WTC11 (cell line): ENCODE measurements at regions not wholly inside any gene's neighbourhood (a gene's known extent, or its start where the extent isn't known, plus 50 kb on each side); places are given as distances from the start of the nearest gene placed in this dataset.

Source experiments
- ATAC-seq: fragments of 200-7000 bp; cut with Tn5 transposase; 2 replicates; pipeline ENCODE4 v1.10.0; 2021; ENCODE audit warnings: mild to moderate bottlenecking, moderate library complexity
- CTCF ChIA-PET: fragments of 300-600 bp; sonication (Branson Sonifier 250); formaldehyde crosslinking; loops from one replicate; lab custom pipeline; 2021; ENCODE audit warnings: antibody characterized with exemption; lab: Charles Lee
- POLR2A ChIA-PET: fragments of 350-600 bp; sonication (Branson Sonifier 250); formaldehyde crosslinking; loops from one replicate; lab custom pipeline; 2021; ENCODE audit warnings: antibody characterized with exemption; lab: Charles Lee
- DNase-seq: peaks from one replicate; pipeline ENCODE4 v3.0.0; 2021; ENCODE audit warnings: low spot score
- H3K27ac Mint-ChIP-seq: 2 replicates; pipeline ENCODE4 v1.8.0; 2021; ENCODE audit warnings: mixed read lengths
- H3K27me3 Mint-ChIP-seq: 2 replicates; pipeline ENCODE4 v1.8.0; 2021; ENCODE audit warnings: low read depth, mild to moderate bottlenecking, moderate library complexity, mixed read lengths
- H3K36me3 Mint-ChIP-seq: 2 replicates; pipeline ENCODE4 v1.8.0; 2021; ENCODE audit warnings: mixed read lengths
- H3K4me1 Mint-ChIP-seq: 2 replicates; pipeline ENCODE4 v1.8.0; 2022; ENCODE audit warnings: mixed read lengths
- H3K4me3 Mint-ChIP-seq: 2 replicates; pipeline ENCODE4 v1.8.0; 2021; ENCODE audit warnings: mild to moderate bottlenecking, moderate library complexity, mixed read lengths
- H3K9me3 Mint-ChIP-seq: 2 replicates; pipeline ENCODE4 v1.8.0; 2021; ENCODE audit warnings: mixed read lengths
- CREB1 ChIP-seq: sonication (generic); formaldehyde crosslinking; IDR thresholded peaks from 2 replicates; pipeline ENCODE4 v1.8.0; 2023; ENCODE audit warnings: mild to moderate bottlenecking, missing genetic modification reagents
- CREM ChIP-seq: sonication (generic); formaldehyde crosslinking; IDR thresholded peaks from 2 replicates; pipeline ENCODE4 v1.8.1; 2022; ENCODE audit warnings: mild to moderate bottlenecking, missing genetic modification reagents, moderate library complexity
- CTCF ChIP-seq: fragments of 200-600 bp; IDR thresholded peaks from 2 replicates; pipeline ENCODE4 v1.8.0; 2022; ENCODE audit warnings: antibody characterized with exemption
- E2F1 ChIP-seq: sonication (generic); formaldehyde crosslinking; IDR thresholded peaks from 2 replicates; pipeline ENCODE4 v1.8.0; 2022; ENCODE audit warnings: mild to moderate bottlenecking, missing genetic modification reagents
- EMX1 ChIP-seq: fragments of 250-450 bp; sonication (Bioruptor Pico); IDR thresholded peaks from 2 replicates; pipeline ENCODE4 v1.8.0; 2021; ENCODE audit warnings: mild to moderate bottlenecking
- HMGA2 ChIP-seq: fragments of 250-450 bp; sonication (Bioruptor Pico); IDR thresholded peaks from 2 replicates; pipeline ENCODE4 v1.4.0; 2021; ENCODE audit warnings: mild to moderate bottlenecking, moderate library complexity
- MAX ChIP-seq: sonication (generic); formaldehyde crosslinking; IDR thresholded peaks from 2 replicates; pipeline ENCODE4 v1.8.0; 2022; ENCODE audit warnings: mild to moderate bottlenecking, missing genetic modification reagents
- MLX ChIP-seq: sonication (generic); formaldehyde crosslinking; IDR thresholded peaks from 2 replicates; pipeline ENCODE4 v1.8.1; 2023; ENCODE audit warnings: mild to moderate bottlenecking, missing genetic modification reagents, moderate library complexity
- SMAD4 ChIP-seq: sonication (generic); formaldehyde crosslinking; IDR thresholded peaks from 2 replicates; pipeline ENCODE4 v1.8.0; 2022; ENCODE audit warnings: mild to moderate bottlenecking, missing genetic modification reagents
- ZNF138 ChIP-seq: sonication (generic); formaldehyde crosslinking; conservative IDR thresholded peaks from 2 replicates; pipeline ENCODE4 v1.8.1; 2022; ENCODE audit warnings: mild to moderate bottlenecking, moderate library complexity, missing genetic modification reagents
- ZNF232 ChIP-seq: sonication (generic); formaldehyde crosslinking; IDR thresholded peaks from 2 replicates; pipeline ENCODE4 v1.8.0; 2022; ENCODE audit warnings: mild to moderate bottlenecking, missing genetic modification reagents
- ZNF317 ChIP-seq: sonication (generic); formaldehyde crosslinking; IDR thresholded peaks from 2 replicates; pipeline ENCODE4 v1.8.1; 2023; ENCODE audit warnings: low read depth, mild to moderate bottlenecking, moderate library complexity, missing genetic modification reagents, borderline replicate concordance
- ZNF416 ChIP-seq: fragments of 250-450 bp; sonication (Bioruptor Pico); IDR thresholded peaks from 2 replicates; pipeline ENCODE4 v1.9.0; 2021; ENCODE audit warnings: mild to moderate bottlenecking, inconsistent platforms
- ZNF425 ChIP-seq: fragments of 250-450 bp; sonication (Bioruptor Pico); conservative IDR thresholded peaks from 2 replicates; pipeline ENCODE4 v1.9.0; 2021; ENCODE audit warnings: mild to moderate bottlenecking
- TF ChIP-seq, protein P1 (sequence below): fragments of 250-450 bp; sonication (Bioruptor Pico); IDR thresholded peaks from 2 replicates; pipeline ENCODE4 v1.9.0; 2021; ENCODE audit warnings: mild to moderate bottlenecking
- TF ChIP-seq, protein P2 (sequence below): sonication (generic); formaldehyde crosslinking; IDR thresholded peaks from 2 replicates; pipeline ENCODE4 v1.8.1; 2023; ENCODE audit warnings: mild to moderate bottlenecking, missing genetic modification reagents

DNA sequence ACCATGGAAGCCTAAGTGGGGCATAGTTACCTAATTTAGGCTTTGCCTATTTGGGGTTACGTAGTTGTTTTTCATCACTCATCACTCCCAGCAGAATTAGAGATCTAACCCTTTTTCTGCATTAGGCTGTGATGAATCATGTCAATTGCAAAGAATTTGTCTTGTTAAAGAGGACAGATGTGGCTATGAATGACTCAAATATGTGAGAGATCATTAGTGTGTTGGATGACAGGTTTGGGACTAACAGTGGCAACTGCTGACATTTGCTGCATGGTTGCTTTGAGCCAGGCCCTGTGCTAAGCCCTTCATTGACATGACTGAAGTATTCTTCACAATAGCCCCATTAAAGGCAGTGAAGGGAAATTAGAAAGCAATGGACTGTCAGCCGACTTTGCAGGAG lies 83.4 kb upstream of the BMPER start:
- Mint-ChIP-seq H3K9me3 (peaks cover 6% of the 10 kb centered on the region), H3K4me3 (no peak overlapping the region), H3K36me3 (peaks cover 5% of the 10 kb centered on the region; the same call in 1 of the 2 replicates), H3K27me3 (no peaks in the 10 kb centered on the region; the same call in 1 of the 2 replicates), H3K27ac (no peak overlapping the region), H3K4me1 (no peaks in the 10 kb centered on the region)
- TF ChIP-seq E2F1 (CRISPR knock-in tag), result no peak
- TF ChIP-seq CREB1 (CRISPR knock-in tag), result no peak
- TF ChIP-seq ZNF317 (CRISPR knock-in tag), result peak; percentile 83
- ATAC-seq (no peak), DNase-seq (no peak)
- ChIA-PET CTCF (no interaction called here), POLR2A (no interaction called here)

- no peak overlapping the region for H3K27ac Mint-ChIP-seq
- H3K9me3 Mint-ChIP-seq, result peaks cover 6% of the 10 kb centered on the region
- H3K4me3 Mint-ChIP-seq, result no peak overlapping the region
- no peak for DNase-seq
- ChIA-PET CTCF (interaction anchor here (1.7 kb wide), 1 partner anchor 109 kb away, joined by 8 read pairs; no protein-coding TSS in a partner anchor), POLR2A (no interaction called here)
- ATAC-seq, result no peak
- no peaks in the 10 kb centered on the region; the same call in 1 of the 2 replicates for H3K4me1 Mint-ChIP-seq
- H3K27me3 Mint-ChIP-seq, result no peaks in the 10 kb centered on the region; the same call in 1 of the 2 replicates
- H3K36me3 Mint-ChIP-seq, result peaks cover 5% of the 10 kb centered on the region; the same call in 1 of the 2 replicates
- TF ChIP-seq CTCF, result no peak
- no peak for TF ChIP-seq HMGA2 (CRISPR knock-in tag)
- TF ChIP-seq ZNF317 (CRISPR knock-in tag), result no peak
- TF ChIP-seq MAX (CRISPR knock-in tag), result no peak
- no peak for TF ChIP-seq CREM
- no peak for TF ChIP-seq ZNF232
- no peak for TF ChIP-seq ZNF416 (CRISPR knock-in tag)
- TF ChIP-seq E2F1 (CRISPR knock-in tag), result no peak
- TF ChIP-seq, protein P1, sequence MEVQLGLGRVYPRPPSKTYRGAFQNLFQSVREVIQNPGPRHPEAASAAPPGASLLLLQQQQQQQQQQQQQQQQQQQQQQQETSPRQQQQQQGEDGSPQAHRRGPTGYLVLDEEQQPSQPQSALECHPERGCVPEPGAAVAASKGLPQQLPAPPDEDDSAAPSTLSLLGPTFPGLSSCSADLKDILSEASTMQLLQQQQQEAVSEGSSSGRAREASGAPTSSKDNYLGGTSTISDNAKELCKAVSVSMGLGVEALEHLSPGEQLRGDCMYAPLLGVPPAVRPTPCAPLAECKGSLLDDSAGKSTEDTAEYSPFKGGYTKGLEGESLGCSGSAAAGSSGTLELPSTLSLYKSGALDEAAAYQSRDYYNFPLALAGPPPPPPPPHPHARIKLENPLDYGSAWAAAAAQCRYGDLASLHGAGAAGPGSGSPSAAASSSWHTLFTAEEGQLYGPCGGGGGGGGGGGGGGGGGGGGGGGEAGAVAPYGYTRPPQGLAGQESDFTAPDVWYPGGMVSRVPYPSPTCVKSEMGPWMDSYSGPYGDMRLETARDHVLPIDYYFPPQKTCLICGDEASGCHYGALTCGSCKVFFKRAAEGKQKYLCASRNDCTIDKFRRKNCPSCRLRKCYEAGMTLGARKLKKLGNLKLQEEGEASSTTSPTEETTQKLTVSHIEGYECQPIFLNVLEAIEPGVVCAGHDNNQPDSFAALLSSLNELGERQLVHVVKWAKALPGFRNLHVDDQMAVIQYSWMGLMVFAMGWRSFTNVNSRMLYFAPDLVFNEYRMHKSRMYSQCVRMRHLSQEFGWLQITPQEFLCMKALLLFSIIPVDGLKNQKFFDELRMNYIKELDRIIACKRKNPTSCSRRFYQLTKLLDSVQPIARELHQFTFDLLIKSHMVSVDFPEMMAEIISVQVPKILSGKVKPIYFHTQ (CRISPR knock-in tag), result no peak
- no peak for TF ChIP-seq ZNF138
- no peak for TF ChIP-seq MLX (CRISPR knock-in tag)
- TF ChIP-seq, protein P2, sequence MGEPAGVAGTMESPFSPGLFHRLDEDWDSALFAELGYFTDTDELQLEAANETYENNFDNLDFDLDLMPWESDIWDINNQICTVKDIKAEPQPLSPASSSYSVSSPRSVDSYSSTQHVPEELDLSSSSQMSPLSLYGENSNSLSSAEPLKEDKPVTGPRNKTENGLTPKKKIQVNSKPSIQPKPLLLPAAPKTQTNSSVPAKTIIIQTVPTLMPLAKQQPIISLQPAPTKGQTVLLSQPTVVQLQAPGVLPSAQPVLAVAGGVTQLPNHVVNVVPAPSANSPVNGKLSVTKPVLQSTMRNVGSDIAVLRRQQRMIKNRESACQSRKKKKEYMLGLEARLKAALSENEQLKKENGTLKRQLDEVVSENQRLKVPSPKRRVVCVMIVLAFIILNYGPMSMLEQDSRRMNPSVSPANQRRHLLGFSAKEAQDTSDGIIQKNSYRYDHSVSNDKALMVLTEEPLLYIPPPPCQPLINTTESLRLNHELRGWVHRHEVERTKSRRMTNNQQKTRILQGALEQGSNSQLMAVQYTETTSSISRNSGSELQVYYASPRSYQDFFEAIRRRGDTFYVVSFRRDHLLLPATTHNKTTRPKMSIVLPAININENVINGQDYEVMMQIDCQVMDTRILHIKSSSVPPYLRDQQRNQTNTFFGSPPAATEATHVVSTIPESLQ, result no peak
- no peak for TF ChIP-seq ZNF425 (CRISPR knock-in tag)
- TF ChIP-seq SMAD4 (CRISPR knock-in tag), result no peak
- no peak for TF ChIP-seq EMX1 (CRISPR knock-in tag)
Observed at GRCh38 chr7:33823913-33824312, 81.4 kb upstream of the BMPER start.
